NCI-H1694 (cell line): ENCODE measurements at regions not wholly inside any gene's neighbourhood (a gene's known extent, or its start where the extent isn't known, plus 50 kb on each side); places are given as distances from the start of the nearest gene placed in this dataset.
"Not testable (repeated sequence)": the region's sequence is repeated elsewhere in the genome, so short reads cannot be mapped to it uniquely, and the experiment has no call there.

Source experiments
- DNase-seq: peaks from one replicate; lab custom pipeline; 2025; lab: John Stamatoyannopoulos, UW

DNA sequence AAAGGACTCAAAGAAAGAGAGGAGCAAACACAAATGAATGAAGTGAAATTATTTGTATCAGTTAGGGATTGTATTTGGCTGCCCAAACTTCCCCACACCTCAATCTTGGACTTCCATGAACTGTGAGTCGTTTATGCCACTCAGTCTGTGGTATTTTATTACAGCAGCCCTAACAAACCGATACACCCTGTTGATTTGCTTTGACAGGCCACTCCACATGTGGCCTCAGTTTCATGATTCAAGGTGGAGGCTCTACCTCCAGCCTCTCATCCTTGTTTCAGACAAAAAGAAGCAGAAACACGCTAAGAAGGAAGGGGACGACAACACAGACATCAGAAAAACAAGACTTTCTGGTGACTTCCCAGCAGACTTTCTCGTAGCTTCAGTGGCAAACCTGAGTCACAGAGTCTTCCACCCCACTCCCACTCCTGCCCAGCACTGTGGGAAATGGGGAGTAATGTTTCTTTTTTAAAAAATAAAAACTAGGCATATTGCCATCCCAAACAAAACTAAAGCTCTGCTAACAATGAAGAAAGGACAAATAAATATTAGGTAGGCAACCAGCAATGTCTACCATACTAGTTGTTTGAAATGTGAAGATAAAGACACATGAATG, 52.2 kb upstream of the ABCA1 start:
- DNase-seq: no peak

GRCh38 chr9:104981543-104982129, 53.7 kb upstream of the ABCA1 start:
- no peak for DNase-seq

GRCh38 chr9:104982543-104982942, 54.6 kb upstream of the ABCA1 start:
- DNase-seq: no peak

GRCh38 chr9:104983491-104983890, 55.5 kb upstream of the ABCA1 start:
- no peak for DNase-seq

- no peak for DNase-seq
Measured at GRCh38 chr9:104984121-104984520, 56.2 kb upstream of the ABCA1 start.

DNA sequence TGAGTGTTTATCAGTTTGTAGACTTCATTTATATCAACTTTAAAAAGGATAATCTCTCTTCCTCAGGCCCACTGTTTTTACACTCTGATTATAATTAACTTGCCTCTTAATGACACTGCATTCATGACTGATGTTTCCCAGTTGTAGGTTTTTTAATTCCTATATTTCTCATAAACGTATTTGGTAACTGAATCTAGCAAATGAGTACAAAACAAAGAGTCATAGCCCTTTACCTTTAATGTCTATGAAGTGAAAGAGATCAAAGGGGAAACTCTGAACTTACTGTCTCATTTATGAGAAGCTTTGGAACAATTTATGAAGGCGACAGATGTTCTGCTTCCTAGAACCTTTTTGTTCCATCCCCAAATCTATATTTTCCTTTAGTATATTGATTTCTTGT, 56.6 kb upstream of the ABCA1 start:
- no peak for DNase-seq

GRCh38 chr9:104984948-104985347, 57.0 kb upstream of the ABCA1 start:
- DNase-seq: no peak

GRCh38 chr9:104986096-104986495, 58.1 kb upstream of the ABCA1 start:
- DNase-seq: no peak

- no peak for DNase-seq
Measured at GRCh38 chr9:104987743-104988142, 59.8 kb upstream of the ABCA1 start.

DNA sequence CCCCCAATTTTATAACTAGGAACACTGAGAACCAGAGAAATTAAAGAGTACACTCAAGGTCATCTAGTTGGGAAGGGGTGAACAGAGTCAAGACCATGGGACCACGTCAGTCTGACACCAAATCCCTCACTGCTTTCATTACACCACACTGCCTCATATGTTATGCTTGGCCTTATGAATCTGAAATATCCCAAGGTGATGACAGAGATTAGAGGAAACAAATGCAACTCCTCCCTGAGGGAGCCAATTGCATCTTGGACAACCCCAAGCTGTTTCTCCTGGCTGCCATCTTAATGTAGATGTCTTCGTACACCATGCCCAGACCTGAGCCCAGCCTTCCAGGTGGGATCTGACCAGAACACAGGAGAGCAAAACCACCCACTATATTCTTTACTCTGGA, 60.6 kb upstream of the ABCA1 start:
- no peak for DNase-seq

DNA sequence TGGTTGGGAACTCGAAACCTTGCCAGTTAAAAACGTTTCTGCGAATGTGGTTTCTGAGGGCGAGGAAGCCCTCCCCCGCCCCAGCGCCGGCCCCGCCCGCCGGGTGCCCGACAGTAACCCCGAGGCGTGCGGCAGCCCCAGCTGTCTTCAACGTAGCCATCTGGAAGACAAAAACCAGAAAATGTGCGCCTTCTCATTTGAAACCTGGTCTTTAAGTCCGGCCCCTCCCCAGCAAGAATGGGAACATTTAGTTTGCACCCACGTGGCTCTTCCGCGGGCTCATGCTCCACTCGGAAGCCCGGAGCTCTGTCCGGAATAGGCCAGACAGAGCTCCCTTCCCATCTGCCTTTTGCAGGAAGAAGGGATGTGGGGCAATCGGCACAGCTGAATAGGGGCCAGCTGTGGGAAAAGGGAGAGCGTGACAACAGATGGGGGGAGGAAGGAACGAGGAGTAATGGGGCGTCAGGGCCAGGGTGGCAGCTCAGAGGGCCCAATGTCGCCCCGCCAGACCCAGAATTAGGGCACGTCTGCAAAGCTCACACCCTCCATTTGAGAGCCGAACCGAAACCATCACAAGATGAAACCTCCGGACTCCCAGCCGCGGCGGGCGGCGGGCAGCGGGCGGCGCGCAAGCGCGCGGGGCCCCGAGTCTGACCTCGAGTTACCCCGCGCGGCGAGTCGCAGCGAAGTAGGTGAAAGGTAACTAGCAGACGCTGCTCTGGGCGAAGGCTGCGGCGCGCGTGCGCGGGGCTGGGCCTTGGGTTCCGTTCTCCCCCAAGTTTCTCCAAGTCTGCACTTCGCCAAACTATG, 63.4 kb upstream of the ABCA1 start:
- DNase-seq: peak; percentile 46

GRCh38 chr9:104992659-104993058, 64.7 kb upstream of the ABCA1 start:
- peak; percentile 3 for DNase-seq

DNA sequence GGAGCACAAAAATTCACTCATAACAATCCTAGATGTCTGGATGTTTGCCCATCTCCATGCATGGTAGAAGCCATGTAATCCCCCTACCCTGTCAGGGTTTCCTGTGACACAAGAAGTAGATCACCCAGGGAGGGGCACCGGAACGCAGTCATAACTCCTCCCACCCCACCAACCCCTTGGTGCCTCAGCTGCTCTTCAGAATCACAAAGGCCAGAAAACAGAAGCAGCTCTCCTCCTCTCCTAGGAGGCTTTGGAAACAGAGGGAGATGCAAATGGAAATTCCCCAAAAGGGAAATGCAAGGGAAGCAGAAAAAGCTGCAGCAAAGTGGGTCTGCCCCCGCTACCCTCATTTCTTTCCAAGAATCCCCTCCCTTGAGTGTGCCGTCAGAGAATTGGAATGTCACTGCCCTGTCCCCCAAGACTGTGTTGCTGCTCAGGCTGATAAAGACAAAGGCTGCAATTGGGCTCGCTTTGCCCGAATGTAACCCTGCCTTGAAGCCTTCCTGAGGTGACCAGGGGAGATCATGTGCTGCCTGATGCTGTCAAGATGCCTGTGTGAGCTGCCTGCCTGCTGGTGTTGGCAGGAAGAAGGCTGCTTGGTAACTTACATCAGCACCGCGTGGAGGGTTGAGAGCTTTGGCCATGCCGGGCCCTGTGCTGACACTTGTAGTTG, 65.5 kb upstream of the ABCA1 start:
- no peak for DNase-seq

GRCh38 chr9:104997536-104997935, 69.6 kb upstream of the ABCA1 start:
- no peak for DNase-seq

GRCh38 chr9:104999136-104999535, 71.2 kb upstream of the ABCA1 start:
- no peak for DNase-seq

DNA sequence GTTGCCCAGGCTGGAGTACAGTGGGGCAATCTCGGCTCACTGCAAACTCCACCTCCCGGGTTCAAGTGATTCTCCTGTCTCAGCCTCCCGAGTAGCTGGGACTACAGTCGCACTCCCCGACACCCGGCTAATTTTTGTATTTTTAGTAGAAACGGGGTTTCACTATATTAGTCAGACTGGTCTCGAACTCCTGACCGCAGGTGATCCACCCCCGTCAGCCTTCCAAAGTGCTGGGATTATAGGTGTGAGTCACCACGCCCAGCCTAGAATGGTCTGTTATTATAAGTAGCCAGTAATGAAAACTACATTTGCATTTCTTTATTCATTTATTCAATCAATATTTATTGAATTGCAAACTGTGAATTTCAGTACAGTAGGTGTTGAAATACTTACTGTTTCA, 72.6 kb upstream of the ABCA1 start:
- DNase-seq: not testable (repeated sequence)

- no peak for DNase-seq
Measured at GRCh38 chr9:105004466-105005090, 76.6 kb upstream of the ABCA1 start.

- no peak for DNase-seq
Measured at GRCh38 chr9:105005186-105005585, 77.2 kb upstream of the ABCA1 start.

GRCh38 chr9:105006514-105006913, 78.6 kb upstream of the ABCA1 start:
- no peak for DNase-seq

DNA sequence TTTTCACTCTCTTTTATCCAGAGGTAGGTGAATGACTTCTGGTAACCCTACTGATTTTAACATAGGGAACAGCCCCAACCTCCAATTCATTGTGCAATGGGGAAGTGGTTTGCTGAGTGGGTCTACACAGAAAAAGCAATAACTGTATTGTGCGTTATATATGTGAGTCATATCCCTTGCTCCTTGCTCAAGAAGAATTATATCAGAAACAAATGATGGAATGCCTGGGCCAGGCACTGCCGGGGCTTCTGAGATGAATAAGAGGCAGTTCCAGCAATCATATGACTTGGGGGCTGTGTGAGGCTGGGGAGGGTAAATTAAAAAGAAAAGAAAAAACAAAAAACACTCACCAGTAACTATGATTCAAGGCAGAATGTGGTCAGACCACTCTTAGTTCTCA, 79.2 kb upstream of the ABCA1 start:
- no peak for DNase-seq

DNA sequence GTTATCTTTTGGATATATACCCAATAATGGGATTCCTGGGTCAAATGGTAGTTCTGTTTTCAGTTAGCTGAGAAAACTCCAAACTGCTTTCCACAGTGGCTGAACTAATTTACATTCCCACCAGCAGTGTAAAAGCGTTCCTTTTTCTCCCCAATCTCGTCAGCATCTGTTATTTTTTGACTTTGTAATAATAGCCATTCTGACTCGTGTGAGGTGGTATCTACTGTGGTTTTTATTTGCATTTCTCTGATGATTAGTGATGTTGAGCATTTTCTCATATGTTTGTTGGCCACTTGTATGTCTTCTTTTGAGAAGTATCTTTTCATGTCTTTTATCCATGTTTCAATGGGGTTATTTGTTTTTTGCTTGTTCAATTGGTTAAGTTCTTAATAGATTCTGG, 82.1 kb upstream of the ABCA1 start:
- DNase-seq: not testable (repeated sequence)

DNA sequence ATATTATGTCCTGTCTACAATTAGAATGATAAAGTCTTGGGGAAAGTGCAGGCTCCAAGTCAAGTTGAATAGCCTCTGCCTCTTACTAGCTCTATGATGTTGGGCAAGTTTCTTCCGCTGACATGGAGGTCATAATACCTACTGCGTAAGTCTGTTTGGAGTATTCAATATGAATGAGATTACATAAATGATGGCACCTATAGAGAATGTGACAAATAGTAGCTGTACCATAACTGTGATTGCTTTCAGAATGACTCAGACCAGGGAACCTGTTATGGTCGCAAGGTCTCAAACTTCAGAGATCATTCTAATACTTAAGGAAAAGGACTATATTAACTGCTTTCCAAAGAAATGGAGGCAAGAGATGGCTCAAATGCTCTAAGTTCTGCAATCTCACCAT, 94.0 kb upstream of the ABCA1 start:
- no peak for DNase-seq
